PFSK-1 (cell line): ENCODE measurements at regions not wholly inside any gene's neighbourhood (a gene's known extent, or its start where the extent isn't known, plus 50 kb on each side); places are given as distances from the start of the nearest gene placed in this dataset.

Experiments
- FOXP2 ChIP-seq: optimal IDR thresholded peaks from 2 replicates; pipeline ENCODE3; 2011; ENCODE audit warnings: borderline replicate concordance, control low read depth, inconsistent platforms; ENCODE audit not compliant: insufficient read depth; ENCODE audit errors: extremely low read length, extremely low read depth
- POLR2AphosphoS5 ChIP-seq: IDR thresholded peaks from 2 replicates; pipeline ENCODE4 v1.6.1; 2012; ENCODE audit warnings: low read depth, mild to moderate bottlenecking, control low read depth, low read length, moderate library complexity
- REST ChIP-seq, 2 experiments: IDR thresholded peaks; 2 replicates each; pipeline versions ENCODE4 v1.6.1 to v1.8.0; 2011 to 2012; ENCODE audit warnings: low read depth in 2 of 2, low read length in 2 of 2, control low read depth in 1 of 2, inconsistent platforms in 1 of 2, mild to moderate bottlenecking in 1 of 2, moderate library complexity in 1 of 2; ENCODE audit not compliant: insufficient read depth in 1 of 2
- SIN3A ChIP-seq: IDR thresholded peaks from 2 replicates; pipeline ENCODE4 v1.6.1; 2012; ENCODE audit warnings: mild to moderate bottlenecking, low read length, moderate library complexity, borderline replicate concordance; ENCODE audit not compliant: insufficient read depth
- TAF1 ChIP-seq: IDR thresholded peaks from 2 replicates; pipeline ENCODE4 v1.6.1; 2012; ENCODE audit warnings: low read length, control low read depth, borderline replicate concordance; ENCODE audit not compliant: insufficient read depth

- TF ChIP-seq POLR2AphosphoS5: no peak
- TF ChIP-seq REST (IDR thresholded peaks at IDR 0.05; ENCODE audit: insufficient read depth in 1 of 2, low read depth in 2 of 2, low read length in 2 of 2): no peak
- no peak for TF ChIP-seq FOXP2
- no peak for TF ChIP-seq TAF1
Observed at GRCh38 chrX:45771560-45772340, 571.1 kb upstream of the DIPK2B start.

GRCh38 chrX:45771114-45771513, 570.4 kb upstream of the DIPK2B start:
- TF ChIP-seq FOXP2 (no peak), SIN3A (peak; percentile 93; the same call in 1 of the 2 replicates), TAF1 (peak; percentile 92), POLR2AphosphoS5 (peak; percentile 82), REST (IDR thresholded peaks at IDR 0.05; ENCODE audit: insufficient read depth in 1 of 2, low read depth in 2 of 2, low read length in 2 of 2) (peak in 1 of 2 experiments; percentile 62; a peak in 1 of 4 replicates)

GRCh38 chrX:45769761-45770582, 569.3 kb upstream of the DIPK2B start:
- no peak for TF ChIP-seq REST (IDR thresholded peaks at IDR 0.05; ENCODE audit: insufficient read depth in 1 of 2, low read depth in 2 of 2, low read length in 2 of 2)
- peak; percentile 80 for TF ChIP-seq POLR2AphosphoS5
- TF ChIP-seq FOXP2: peak; percentile 16
- no peak; the same call in 1 of the 2 replicates for TF ChIP-seq TAF1
- TF ChIP-seq SIN3A: peak; percentile 72; the same call in 1 of the 2 replicates

- TF ChIP-seq SIN3A: no peak
- TF ChIP-seq POLR2AphosphoS5: no peak
- no peak for TF ChIP-seq FOXP2
- TF ChIP-seq REST (IDR thresholded peaks at IDR 0.05; ENCODE audit: insufficient read depth in 1 of 2, low read depth in 2 of 2, low read length in 2 of 2): no peak
- no peak for TF ChIP-seq TAF1
Observed at GRCh38 chrX:45768666-45769236, 568.1 kb upstream of the DIPK2B start.
